ENCODE measurements at regions not wholly inside any gene's neighbourhood (a gene's known extent, or its start where the extent isn't known, plus 50 kb on each side); places are given as distances from the start of the nearest gene placed in this dataset.

DNA sequence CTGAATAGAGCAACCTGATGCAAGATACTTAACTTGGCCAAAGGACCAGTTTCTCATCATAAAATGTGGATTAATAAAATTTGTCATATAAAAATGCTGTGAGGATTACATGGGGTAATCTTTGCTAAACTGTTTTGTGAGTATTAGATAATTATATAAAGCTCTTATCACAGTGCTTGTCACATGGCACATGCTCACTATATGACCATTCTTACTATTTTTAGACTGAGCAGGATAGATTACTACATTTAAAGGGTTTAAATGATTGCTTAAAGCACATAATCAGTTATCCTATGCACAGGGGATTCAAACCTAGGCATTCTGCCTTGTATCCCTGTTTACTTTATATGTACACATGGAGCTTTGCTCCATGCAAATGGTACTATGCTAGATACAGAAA, 82.9 kb upstream of the COL24A1 start:
- DNase-seq (ENCODE audit: low read depth) = no peak

DNA sequence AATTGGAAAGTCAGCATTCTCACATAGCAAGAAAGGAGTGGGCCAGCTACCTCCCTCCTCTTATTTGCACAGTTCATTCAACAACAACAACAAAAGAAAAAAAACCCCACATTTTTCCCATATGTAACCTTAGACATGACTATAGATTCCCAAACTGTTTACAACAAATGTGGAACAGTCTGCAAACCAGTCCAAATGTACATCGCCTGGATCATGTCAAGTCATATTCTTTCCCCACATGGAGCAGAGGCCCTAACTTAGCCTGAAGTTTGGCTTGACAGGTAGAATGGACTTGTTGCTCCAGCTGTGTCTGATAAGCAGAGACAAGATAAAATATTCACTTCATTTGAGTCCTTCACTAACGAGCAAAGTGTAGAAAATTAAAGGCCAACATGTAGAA, 81.7 kb upstream of the COL24A1 start:
- Histone ChIP-seq H3K36me3 (ENCODE audit: control insufficient read depth, insufficient read depth, low read length) (no peaks in the 10 kb centered on the region), H3K27me3 (ENCODE audit: control insufficient read depth, insufficient read depth, low read length) (no peaks in the 10 kb centered on the region), H3K4me3 (ENCODE audit: low read depth, low read length) (no peak overlapping the region)
- TF ChIP-seq, protein P1, sequence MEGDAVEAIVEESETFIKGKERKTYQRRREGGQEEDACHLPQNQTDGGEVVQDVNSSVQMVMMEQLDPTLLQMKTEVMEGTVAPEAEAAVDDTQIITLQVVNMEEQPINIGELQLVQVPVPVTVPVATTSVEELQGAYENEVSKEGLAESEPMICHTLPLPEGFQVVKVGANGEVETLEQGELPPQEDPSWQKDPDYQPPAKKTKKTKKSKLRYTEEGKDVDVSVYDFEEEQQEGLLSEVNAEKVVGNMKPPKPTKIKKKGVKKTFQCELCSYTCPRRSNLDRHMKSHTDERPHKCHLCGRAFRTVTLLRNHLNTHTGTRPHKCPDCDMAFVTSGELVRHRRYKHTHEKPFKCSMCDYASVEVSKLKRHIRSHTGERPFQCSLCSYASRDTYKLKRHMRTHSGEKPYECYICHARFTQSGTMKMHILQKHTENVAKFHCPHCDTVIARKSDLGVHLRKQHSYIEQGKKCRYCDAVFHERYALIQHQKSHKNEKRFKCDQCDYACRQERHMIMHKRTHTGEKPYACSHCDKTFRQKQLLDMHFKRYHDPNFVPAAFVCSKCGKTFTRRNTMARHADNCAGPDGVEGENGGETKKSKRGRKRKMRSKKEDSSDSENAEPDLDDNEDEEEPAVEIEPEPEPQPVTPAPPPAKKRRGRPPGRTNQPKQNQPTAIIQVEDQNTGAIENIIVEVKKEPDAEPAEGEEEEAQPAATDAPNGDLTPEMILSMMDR (IDR thresholded peaks at IDR 0.05; ENCODE audit: insufficient read depth, low read length, poor library complexity, severe bottlenecking) = no peak
- DNase-seq (ENCODE audit: low read depth) = no peak

More for the DNA sequence above, 82.9 kb upstream of the COL24A1 start:
- TF ChIP-seq, protein P1 (IDR thresholded peaks at IDR 0.05; ENCODE audit: insufficient read depth, low read length, poor library complexity, severe bottlenecking) = no peak
- Histone ChIP-seq H3K4me3 (ENCODE audit: low read depth, low read length) (no peak overlapping the region), H3K36me3 (ENCODE audit: control insufficient read depth, insufficient read depth, low read length) (no peaks in the 10 kb centered on the region), H3K27me3 (ENCODE audit: control insufficient read depth, insufficient read depth, low read length) (no peaks in the 10 kb centered on the region)

DNA sequence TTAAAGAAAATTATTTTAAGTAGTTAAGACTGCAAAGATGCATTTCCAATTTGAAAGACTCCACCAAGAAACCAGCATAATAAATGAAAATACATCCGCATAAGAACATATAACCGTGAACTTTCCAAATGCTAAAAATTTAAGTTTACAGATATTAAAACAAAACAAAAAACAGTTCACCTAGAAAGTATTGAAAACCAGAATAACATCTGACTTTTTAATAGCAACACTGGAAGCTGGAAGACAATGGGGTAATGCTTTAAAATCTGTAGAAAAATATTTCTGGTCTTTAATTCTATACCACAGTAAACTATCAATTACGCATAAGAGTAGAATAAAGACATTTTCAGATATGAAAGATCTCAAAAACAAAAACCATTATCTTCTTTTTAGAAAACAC, 79.3 kb upstream of the COL24A1 start:
- DNase-seq (ENCODE audit: low read depth) = no peak
- Histone ChIP-seq H3K4me3 (ENCODE audit: low read depth, low read length) (no peak overlapping the region), H3K36me3 (ENCODE audit: control insufficient read depth, insufficient read depth, low read length) (no peaks in the 10 kb centered on the region)

DNA sequence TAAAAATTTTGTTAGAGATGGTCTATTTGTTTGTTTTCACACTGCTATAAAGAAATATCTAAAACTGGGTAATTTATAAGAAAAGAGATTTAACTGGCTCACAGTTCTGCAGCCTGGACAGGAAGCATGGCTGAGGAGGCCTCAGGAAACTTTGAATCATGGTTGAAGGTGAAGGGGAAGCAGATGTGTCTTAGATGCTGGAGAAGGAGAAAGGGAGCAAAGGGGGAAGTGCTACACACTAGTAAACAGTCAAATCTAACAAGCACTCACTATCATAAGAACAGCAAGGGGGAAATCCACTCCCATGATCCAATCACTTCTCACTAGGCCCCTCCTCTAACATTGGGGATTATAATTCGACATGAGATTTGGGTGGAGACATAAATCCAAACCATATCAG, 76.8 kb upstream of the COL24A1 start:
- TF ChIP-seq, protein P1 (IDR thresholded peaks at IDR 0.05; ENCODE audit: insufficient read depth, low read length, poor library complexity, severe bottlenecking) = no peak
- no peaks in the 10 kb centered on the region for H3K36me3 ChIP-seq (ENCODE audit: control insufficient read depth, insufficient read depth, low read length)
- H3K4me3 ChIP-seq (ENCODE audit: low read depth, low read length) = no peak overlapping the region
- DNase-seq (ENCODE audit: low read depth) = no peak
- H3K27me3 ChIP-seq (ENCODE audit: control insufficient read depth, insufficient read depth, low read length) = no peaks in the 10 kb centered on the region

More for the DNA sequence above, 79.3 kb upstream of the COL24A1 start:
- TF ChIP-seq, protein P1 (IDR thresholded peaks at IDR 0.05; ENCODE audit: insufficient read depth, low read length, poor library complexity, severe bottlenecking) = no peak
- no peaks in the 10 kb centered on the region for H3K27me3 ChIP-seq (ENCODE audit: control insufficient read depth, insufficient read depth, low read length)

DNA sequence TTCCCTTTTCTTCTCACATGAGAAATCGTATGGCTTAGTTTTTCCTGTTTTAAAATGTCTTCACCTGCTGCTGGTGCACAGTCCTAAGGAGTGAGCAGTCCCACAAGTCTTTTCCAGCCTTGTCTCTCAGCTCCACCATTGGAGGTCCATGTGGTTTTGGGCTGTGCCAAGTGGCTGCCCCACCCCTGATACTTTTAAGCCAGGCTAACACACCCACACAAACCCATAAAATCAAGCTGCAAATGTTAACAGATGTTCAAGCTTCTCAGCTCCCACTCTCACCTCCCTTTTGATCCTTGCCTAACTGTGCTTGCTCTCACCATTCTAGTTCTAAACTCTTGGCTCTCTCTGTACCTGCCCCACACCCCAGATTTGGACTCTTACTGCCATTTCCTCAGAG, 74.5 kb upstream of the COL24A1 start:
- Histone ChIP-seq H3K4me3 (ENCODE audit: low read depth, low read length) (no peak overlapping the region), H3K27me3 (ENCODE audit: control insufficient read depth, insufficient read depth, low read length) (no peaks in the 10 kb centered on the region), H3K36me3 (ENCODE audit: control insufficient read depth, insufficient read depth, low read length) (no peaks in the 10 kb centered on the region)
- DNase-seq (ENCODE audit: low read depth) = no peak
- TF ChIP-seq, protein P1 (IDR thresholded peaks at IDR 0.05; ENCODE audit: insufficient read depth, low read length, poor library complexity, severe bottlenecking) = no peak

DNA sequence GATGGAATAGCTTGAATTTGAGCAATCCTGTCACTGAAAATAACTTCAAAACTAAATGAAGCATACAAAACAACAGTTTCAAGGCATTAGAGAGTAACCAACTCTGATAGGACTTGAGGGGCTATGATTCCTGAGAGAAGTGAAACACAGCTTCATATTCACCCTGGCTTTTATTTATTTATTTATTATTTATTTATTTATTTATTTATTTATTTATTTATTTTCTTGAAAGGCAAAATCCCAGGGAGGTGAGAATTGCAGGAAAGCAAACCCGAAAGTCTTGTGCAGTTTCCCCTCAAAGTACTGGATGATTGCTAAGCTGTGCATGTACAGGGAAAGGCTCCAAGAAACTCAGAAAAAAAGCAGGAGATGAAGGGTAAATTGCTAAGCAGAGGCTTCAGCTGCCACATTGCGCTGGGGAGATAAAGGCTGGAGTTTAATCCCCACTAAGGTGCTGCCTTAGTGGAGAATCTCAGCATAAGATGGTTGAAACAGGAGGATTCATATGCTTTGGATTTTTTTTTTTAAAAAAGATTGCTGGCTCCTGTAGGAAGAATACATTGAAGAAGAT, 72.9 kb upstream of the COL24A1 start:
- H3K4me3 ChIP-seq (ENCODE audit: low read depth, low read length) = no peak overlapping the region
- no peak for DNase-seq (ENCODE audit: low read depth)
- TF ChIP-seq, protein P1 (IDR thresholded peaks at IDR 0.05; ENCODE audit: insufficient read depth, low read length, poor library complexity, severe bottlenecking) = no peak
- no peaks in the 10 kb centered on the region for H3K27me3 ChIP-seq (ENCODE audit: control insufficient read depth, insufficient read depth, low read length)
- H3K36me3 ChIP-seq (ENCODE audit: control insufficient read depth, insufficient read depth, low read length) = no peaks in the 10 kb centered on the region

All from kidney epithelial cell (primary cell).